Stimulated activated effector memory CD8-positive, alpha-beta T cell treated with anti-CD3 and anti-CD28 coated beads, Interleukin-12 subunit alpha, Interleukin-12 subunit beta, amount 100 ng/mL, for 72 hours (primary cell): ENCODE measurements at regions not wholly inside any gene's neighbourhood (a gene's known extent, or its start where the extent isn't known, plus 50 kb on each side); places are given as distances from the start of the nearest gene placed in this dataset.
"Not testable (repeated sequence)": the region's sequence is repeated elsewhere in the genome, so short reads cannot be mapped to it uniquely, and the experiment has no call there.

Experiments used
- ATAC-seq: fragments of 150-1000 bp; cut with Tn5 transposase; 2 replicates; pipeline ENCODE4 v1.10.0; 2021
- DNase-seq, 2 donors: peaks; one replicate each; pipeline ENCODE4 v3.0.0; 2021 to 2022; ENCODE audit warnings: low spot score in 2 of 2
- H3K27ac Mint-ChIP-seq: one replicate; pipeline ENCODE4 v1.8.0; 2022; ENCODE audit warnings: mild to moderate bottlenecking, mixed read lengths
- H3K36me3 Mint-ChIP-seq: one replicate; pipeline ENCODE4 v1.8.0; 2022; ENCODE audit warnings: mild to moderate bottlenecking, mixed read lengths
- H3K4me1 Mint-ChIP-seq: one replicate; pipeline ENCODE4 v1.8.0; 2022; ENCODE audit warnings: mixed read lengths
- H3K4me3 Mint-ChIP-seq: one replicate; pipeline ENCODE4 v1.8.0; 2022; ENCODE audit warnings: mild to moderate bottlenecking, mixed read lengths
- H3K9me3 Mint-ChIP-seq: one replicate; pipeline ENCODE4 v1.8.0; 2022; ENCODE audit warnings: mixed read lengths

- Mint-ChIP-seq H3K27ac (no peak overlapping the region), H3K9me3 (peaks cover 16% of the 10 kb centered on the region), H3K4me3 (no peak overlapping the region), H3K4me1 (no peaks in the 10 kb centered on the region), H3K36me3 (no peaks in the 10 kb centered on the region)
- DNase-seq (no peak), ATAC-seq (no peak)
Measured at GRCh38 chr2:34199971-34200370, 600.9 kb upstream of the FAM98A start.

- H3K9me3 Mint-ChIP-seq: peaks cover 7% of the 10 kb centered on the region
- no peak overlapping the region for H3K27ac Mint-ChIP-seq
- H3K36me3 Mint-ChIP-seq: no peaks in the 10 kb centered on the region
- DNase-seq (no peak), ATAC-seq (no peak)
- no peaks in the 10 kb centered on the region for H3K4me1 Mint-ChIP-seq
- H3K4me3 Mint-ChIP-seq: no peak overlapping the region
Measured at GRCh38 chr2:34193164-34193563, 594.1 kb upstream of the FAM98A start.

GRCh38 chr2:34188464-34189303, 589.6 kb upstream of the FAM98A start:
- Mint-ChIP-seq H3K4me3 (no peak overlapping the region), H3K36me3 (no peaks in the 10 kb centered on the region), H3K9me3 (peaks cover 3% of the 10 kb centered on the region), H3K4me1 (no peaks in the 10 kb centered on the region), H3K27ac (no peak overlapping the region)
- no peak for DNase-seq
- ATAC-seq: no peak

- Mint-ChIP-seq H3K4me3 (no peak overlapping the region), H3K27ac (no peak overlapping the region), H3K36me3 (no peaks in the 10 kb centered on the region), H3K4me1 (no peaks in the 10 kb centered on the region), H3K9me3 (peaks cover 2% of the 10 kb centered on the region)
- DNase-seq (no peak), ATAC-seq (no peak)
Measured at GRCh38 chr2:34179511-34179910, 580.4 kb upstream of the FAM98A start.

GRCh38 chr2:34178482-34178881, 579.4 kb upstream of the FAM98A start:
- no peak overlapping the region for H3K27ac Mint-ChIP-seq
- no peak for ATAC-seq
- peaks cover 2% of the 10 kb centered on the region for H3K9me3 Mint-ChIP-seq
- H3K4me1 Mint-ChIP-seq: no peaks in the 10 kb centered on the region
- H3K36me3 Mint-ChIP-seq: no peaks in the 10 kb centered on the region
- H3K4me3 Mint-ChIP-seq: no peak overlapping the region
- no peak for DNase-seq

GRCh38 chr2:34176693-34177092, 577.6 kb upstream of the FAM98A start:
- no peak overlapping the region for H3K4me3 Mint-ChIP-seq
- DNase-seq: no peak
- no peak overlapping the region for H3K27ac Mint-ChIP-seq
- no peak for ATAC-seq
- no peaks in the 10 kb centered on the region for H3K4me1 Mint-ChIP-seq
- no peaks in the 10 kb centered on the region for H3K36me3 Mint-ChIP-seq
- peaks cover 2% of the 10 kb centered on the region for H3K9me3 Mint-ChIP-seq

- Mint-ChIP-seq H3K4me1 (no peaks in the 10 kb centered on the region), H3K9me3 (peaks cover 4% of the 10 kb centered on the region), H3K36me3 (no peaks in the 10 kb centered on the region), H3K27ac (no peak overlapping the region), H3K4me3 (no peak overlapping the region)
- ATAC-seq: no peak
- no peak for DNase-seq
Measured at GRCh38 chr2:34174506-34174905, 575.4 kb upstream of the FAM98A start.

GRCh38 chr2:34162231-34162630, 563.1 kb upstream of the FAM98A start:
- ATAC-seq (peak; percentile 39), DNase-seq (no peak)
- H3K4me3 Mint-ChIP-seq: no peak overlapping the region
- no peaks in the 10 kb centered on the region for H3K36me3 Mint-ChIP-seq
- no peaks in the 10 kb centered on the region for H3K4me1 Mint-ChIP-seq
- no peak overlapping the region for H3K27ac Mint-ChIP-seq
- no peaks in the 10 kb centered on the region for H3K9me3 Mint-ChIP-seq

- Mint-ChIP-seq H3K4me3 (no peak overlapping the region), H3K4me1 (no peaks in the 10 kb centered on the region), H3K27ac (no peak overlapping the region), H3K9me3 (no peaks in the 10 kb centered on the region), H3K36me3 (no peaks in the 10 kb centered on the region)
- ATAC-seq (no peak), DNase-seq (no peak)
Measured at GRCh38 chr2:34161549-34161948, 562.5 kb upstream of the FAM98A start.

- H3K27ac Mint-ChIP-seq: no peak overlapping the region
Measured at GRCh38 chr2:34159901-34160300, 560.8 kb upstream of the FAM98A start.

GRCh38 chr2:34153484-34153883, 554.4 kb upstream of the FAM98A start:
- Mint-ChIP-seq H3K4me1 (no peaks in the 10 kb centered on the region), H3K4me3 (no peak overlapping the region), H3K27ac (no peak overlapping the region), H3K36me3 (no peaks in the 10 kb centered on the region), H3K9me3 (peaks cover 3% of the 10 kb centered on the region)
- ATAC-seq: no peak
- DNase-seq: no peak

More at GRCh38 chr2:34159901-34160300, 560.8 kb upstream of the FAM98A start:
- no peak for DNase-seq
- H3K4me3 Mint-ChIP-seq: no peak overlapping the region
- H3K36me3 Mint-ChIP-seq: no peaks in the 10 kb centered on the region
- no peaks in the 10 kb centered on the region for H3K9me3 Mint-ChIP-seq
- H3K4me1 Mint-ChIP-seq: no peaks in the 10 kb centered on the region
- ATAC-seq: no peak

- Mint-ChIP-seq H3K9me3 (peaks cover 3% of the 10 kb centered on the region), H3K27ac (no peak overlapping the region), H3K36me3 (no peaks in the 10 kb centered on the region), H3K4me1 (no peaks in the 10 kb centered on the region), H3K4me3 (no peak overlapping the region)
- DNase-seq: no peak
- no peak for ATAC-seq
Measured at GRCh38 chr2:34147780-34148179, 548.7 kb upstream of the FAM98A start.

- H3K9me3 Mint-ChIP-seq: no peaks in the 10 kb centered on the region
- no peaks in the 10 kb centered on the region for H3K4me1 Mint-ChIP-seq
- ATAC-seq (no peak), DNase-seq (no peak)
- no peak overlapping the region for H3K27ac Mint-ChIP-seq
- H3K4me3 Mint-ChIP-seq: no peak overlapping the region
- H3K36me3 Mint-ChIP-seq: no peaks in the 10 kb centered on the region
Measured at GRCh38 chr2:34143149-34143548, 544.0 kb upstream of the FAM98A start.

GRCh38 chr2:34142531-34143008, 543.5 kb upstream of the FAM98A start:
- not testable (repeated sequence) for H3K36me3 Mint-ChIP-seq, H3K27ac Mint-ChIP-seq, DNase-seq, H3K4me1 Mint-ChIP-seq, H3K4me3 Mint-ChIP-seq, H3K9me3 Mint-ChIP-seq, ATAC-seq

- not testable (repeated sequence) for ATAC-seq, H3K4me1 Mint-ChIP-seq, H3K9me3 Mint-ChIP-seq, H3K27ac Mint-ChIP-seq, DNase-seq, H3K36me3 Mint-ChIP-seq, H3K4me3 Mint-ChIP-seq
Measured at GRCh38 chr2:34133065-34133464, 534.0 kb upstream of the FAM98A start.

GRCh38 chr2:34126279-34126678, 527.2 kb upstream of the FAM98A start:
- Mint-ChIP-seq H3K4me3 (no peak overlapping the region), H3K27ac (no peak overlapping the region), H3K36me3 (no peaks in the 10 kb centered on the region)

More at GRCh38 chr2:34126279-34126678, 527.2 kb upstream of the FAM98A start:
- H3K4me1 Mint-ChIP-seq: no peaks in the 10 kb centered on the region
- DNase-seq (no peak), ATAC-seq (no peak)
- peaks cover 3% of the 10 kb centered on the region for H3K9me3 Mint-ChIP-seq
